Activated CD8-positive, alpha-beta T cell treated with anti-CD3 and anti-CD28 coated beads for 36 hours (primary cell): ENCODE measurements at regions not wholly inside any gene's neighbourhood (a gene's known extent, or its start where the extent isn't known, plus 50 kb on each side); places are given as distances from the start of the nearest gene placed in this dataset.

Experiments used
- ATAC-seq: fragments of 200-7000 bp; cut with Tn5 transposase; one replicate; pipeline ENCODE4 v1.10.0; 2021; ENCODE audit warnings: mild to moderate bottlenecking, moderate library complexity
- CTCF ChIA-PET: fragments of 350-600 bp; sonication (Branson Sonifier 250); formaldehyde crosslinking; loops from one replicate; lab custom pipeline; 2021; ENCODE audit warnings: antibody characterized with exemption; lab: Charles Lee
- POLR2A ChIA-PET: fragments of 350-600 bp; sonication (Branson Sonifier 250); formaldehyde crosslinking; loops from one replicate; lab custom pipeline; 2021; ENCODE audit warnings: antibody characterized with exemption; lab: Charles Lee
- DNase-seq: peaks from one replicate; pipeline ENCODE4 v3.0.0-alpha.2; 2020
- H3K27ac Mint-ChIP-seq: one replicate; pipeline ENCODE4 v1.8.0; 2021; ENCODE audit warnings: mild to moderate bottlenecking, mixed read lengths
- H3K27me3 Mint-ChIP-seq: one replicate; pipeline ENCODE4 v1.8.0; 2021; ENCODE audit warnings: mixed read lengths
- H3K36me3 Mint-ChIP-seq: one replicate; pipeline ENCODE4 v1.8.0; 2021; ENCODE audit warnings: low read depth, mixed read lengths
- H3K4me1 Mint-ChIP-seq: one replicate; pipeline ENCODE4 v1.8.0; 2021; ENCODE audit warnings: low read depth, mixed read lengths
- H3K4me3 Mint-ChIP-seq: one replicate; pipeline ENCODE4 v1.8.0; 2021; ENCODE audit warnings: mild to moderate bottlenecking, moderate library complexity, mixed read lengths
- H3K9me3 Mint-ChIP-seq: one replicate; pipeline ENCODE4 v1.8.0; 2021; ENCODE audit warnings: mixed read lengths
- CTCF ChIP-seq: fragments of 200-600 bp; IDR thresholded peaks from one replicate; pipeline ENCODE4 v1.8.0; 2022; ENCODE audit warnings: antibody characterized with exemption, mild to moderate bottlenecking
- intact Hi-C: fragments of 100-400 bp; cut with micrococcal nuclease; formaldehyde crosslinking; loops from one replicate; pipeline ENCODE4 v1.10.0; 2022

- intact Hi-C loops: no loop called here
- H3K27me3 Mint-ChIP-seq: peaks cover 6% of the 10 kb centered on the region
- POLR2A ChIA-PET: no interaction called here
- H3K4me3 Mint-ChIP-seq: no peak overlapping the region
- no peak for DNase-seq
- H3K4me1 Mint-ChIP-seq: peaks cover 2% of the 10 kb centered on the region
- no peaks in the 10 kb centered on the region for H3K36me3 Mint-ChIP-seq
- CTCF ChIA-PET: no interaction called here
- H3K27ac Mint-ChIP-seq: no peak overlapping the region
- H3K9me3 Mint-ChIP-seq: no peaks in the 10 kb centered on the region
- TF ChIP-seq CTCF: no peak
- no peak for ATAC-seq
Measured at GRCh38 chr5:175253597-175253996, 190.4 kb downstream of the DRD1 start.

- no peaks in the 10 kb centered on the region for H3K9me3 Mint-ChIP-seq
- H3K4me1 Mint-ChIP-seq: peaks cover 2% of the 10 kb centered on the region
- intact Hi-C loops: no loop called here
- CTCF ChIA-PET: no interaction called here
- TF ChIP-seq CTCF: no peak
- H3K36me3 Mint-ChIP-seq: no peaks in the 10 kb centered on the region
- POLR2A ChIA-PET: no interaction called here
- H3K4me3 Mint-ChIP-seq: no peak overlapping the region
- no peak overlapping the region for H3K27ac Mint-ChIP-seq
- no peak for DNase-seq
- peaks cover 7% of the 10 kb centered on the region for H3K27me3 Mint-ChIP-seq
- no peak for ATAC-seq
Measured at GRCh38 chr5:175252234-175252805, 191.7 kb downstream of the DRD1 start.

GRCh38 chr5:175250426-175250825, 193.6 kb downstream of the DRD1 start:
- H3K36me3 Mint-ChIP-seq: no peaks in the 10 kb centered on the region
- no peak for TF ChIP-seq CTCF
- POLR2A ChIA-PET: no interaction called here
- intact Hi-C loops: no loop called here
- no peak overlapping the region for H3K4me3 Mint-ChIP-seq
- H3K4me1 Mint-ChIP-seq: peaks cover 10% of the 10 kb centered on the region
- ATAC-seq (no peak), DNase-seq (no peak)
- H3K9me3 Mint-ChIP-seq: no peaks in the 10 kb centered on the region
- peaks cover 11% of the 10 kb centered on the region for H3K27me3 Mint-ChIP-seq
- CTCF ChIA-PET: no interaction called here
- no peak overlapping the region for H3K27ac Mint-ChIP-seq

- Mint-ChIP-seq H3K9me3 (no peaks in the 10 kb centered on the region), H3K4me1 (peaks cover 10% of the 10 kb centered on the region), H3K4me3 (no peak overlapping the region), H3K27me3 (peaks cover 14% of the 10 kb centered on the region), H3K36me3 (no peaks in the 10 kb centered on the region), H3K27ac (no peak overlapping the region)
- intact Hi-C loops: no loop called here
- no peak for TF ChIP-seq CTCF
- CTCF ChIA-PET: no interaction called here
- ATAC-seq (no peak), DNase-seq (no peak)
- POLR2A ChIA-PET: no interaction called here
Measured at GRCh38 chr5:175248416-175248905, 195.5 kb downstream of the DRD1 start.

- ChIA-PET CTCF (interaction anchor here (0.9 kb wide), 1 partner anchor 197 kb away, joined by 3 read pairs; the partner anchor contains the start of gene DRD1), POLR2A (no interaction called here)
- Mint-ChIP-seq H3K4me1 (peaks cover 10% of the 10 kb centered on the region), H3K27me3 (peaks cover 14% of the 10 kb centered on the region), H3K27ac (no peak overlapping the region), H3K9me3 (no peaks in the 10 kb centered on the region), H3K36me3 (no peaks in the 10 kb centered on the region), H3K4me3 (no peak overlapping the region)
- intact Hi-C loops: no loop called here
- TF ChIP-seq CTCF: no peak
- DNase-seq: no peak
- no peak for ATAC-seq
Measured at GRCh38 chr5:175246889-175247520, 197.0 kb downstream of the DRD1 start.
